H1 (cell line): ENCODE measurements at regions not wholly inside any gene's neighbourhood (a gene's known extent, or its start where the extent isn't known, plus 50 kb on each side); places are given as distances from the start of the nearest gene placed in this dataset.

Source experiments
- CTCF ChIA-PET: fragments of 300-600 bp; sonication (Branson Sonifier 250); formaldehyde crosslinking; loops from one replicate; lab custom pipeline; 2021; ENCODE audit not compliant: partially characterized antibody; lab: Charles Lee
- POLR2A ChIA-PET: fragments of 300-600 bp; sonication (Branson Sonifier 250); formaldehyde crosslinking; loops from one replicate; lab custom pipeline; 2021; ENCODE audit warnings: inconsistent platforms; ENCODE audit not compliant: partially characterized antibody; lab: Charles Lee
- DNase-seq, 2 experiments: peaks; one replicate each; pipeline versions ENCODE4 v3.0.0 to v3.0.0-alpha.2; 2010 to 2022; ENCODE audit warnings: low spot score in 2 of 2, low read depth in 1 of 2, mixed read lengths in 1 of 2
- FAIRE-seq: peaks from 2 replicates; lab custom pipeline; 2011; peaks lifted over from hg19 to GRCh38; lab: Jason Lieb, UNC
- H2AFZ ChIP-seq: 2 replicates; pipeline ENCODE4 v1.8.1; 2012; ENCODE audit warnings: low read length, inconsistent platforms
- H2AK5ac ChIP-seq: 2 replicates; pipeline ENCODE4 v1.6.1; 2013; ENCODE audit warnings: low read depth, low read length
- H2BK120ac ChIP-seq: replicated peaks from 2 replicates; pipeline ENCODE3; 2013; ENCODE audit warnings: low read depth, low read length, inconsistent platforms
- H2BK12ac ChIP-seq: 2 replicates; pipeline ENCODE4 v1.6.1; 2013; ENCODE audit warnings: low read depth, low read length
- H2BK15ac ChIP-seq: 2 replicates; pipeline ENCODE4 v1.6.1; 2013; ENCODE audit warnings: low read length
- H2BK20ac ChIP-seq: 2 replicates; pipeline ENCODE4 v1.6.1; 2013; ENCODE audit warnings: low read length
- H2BK5ac ChIP-seq: 2 replicates; pipeline ENCODE4 v1.6.1; 2013; ENCODE audit warnings: low read depth, low read length
- H3K14ac ChIP-seq: 2 replicates; pipeline ENCODE4 v1.6.1; 2013; ENCODE audit warnings: inconsistent platforms; ENCODE audit not compliant: insufficient read length
- H3K18ac ChIP-seq: 2 replicates; pipeline ENCODE4 v1.6.1; 2013; ENCODE audit warnings: low read length; ENCODE audit errors: extremely low read depth
- H3K23ac ChIP-seq: 2 replicates; pipeline ENCODE4 v1.6.1; 2013; ENCODE audit warnings: inconsistent platforms; ENCODE audit not compliant: insufficient read length
- H3K23me2 ChIP-seq: 2 replicates; pipeline ENCODE4 v1.6.1; 2013; ENCODE audit warnings: low read depth, low read length
- H3K27ac ChIP-seq: 2 replicates; pipeline ENCODE4 v1.6.1; 2011; ENCODE audit warnings: low read depth, low read length, inconsistent platforms
- H3K27me3 ChIP-seq, 4 experiments: replicated peaks in 1 of 4; 1 replicate in 1 of 4; 2 replicates in 3 of 4; pipeline versions ENCODE4 v1.6.1 to v1.8.1; 2011 to 2013; ENCODE audit warnings: low read length in 3 of 4, mild to moderate bottlenecking in 3 of 4, inconsistent platforms in 2 of 4, mixed read lengths in 2 of 4, moderate library complexity in 1 of 4; ENCODE audit not compliant: control insufficient read depth in 3 of 4, insufficient read depth in 3 of 4; ENCODE audit errors: extremely low read depth in 1 of 4
- H3K36me3 ChIP-seq, 4 experiments: 2 replicates each; pipeline versions ENCODE4 v1.6.1 to v1.8.1; 2011 to 2013; ENCODE audit warnings: mild to moderate bottlenecking in 4 of 4, low read length in 3 of 4, moderate library complexity in 2 of 4, control low read depth in 1 of 4, inconsistent platforms in 1 of 4; ENCODE audit not compliant: insufficient read depth in 4 of 4, control insufficient read depth in 2 of 4
- H3K4ac ChIP-seq: replicated peaks from 2 replicates; pipeline ENCODE3; 2013; ENCODE audit warnings: low read length, low read depth, mixed read lengths, inconsistent platforms; ENCODE audit not compliant: insufficient read length
- H3K4me1 ChIP-seq, 4 experiments: replicated peaks in 1 of 4; 1 replicate in 1 of 4; 2 replicates in 3 of 4; pipeline versions ENCODE4 v1.6.1 to v1.8.1; 2011 to 2013; ENCODE audit warnings: low read length in 3 of 4, inconsistent platforms in 2 of 4, mixed read lengths in 1 of 4; ENCODE audit not compliant: insufficient read depth in 4 of 4, control insufficient read depth in 3 of 4
- H3K4me2 ChIP-seq, 2 experiments: 2 replicates each; pipeline versions ENCODE4 v1.6.1 to v1.8.1; 2011 to 2013; ENCODE audit warnings: low read depth in 2 of 2, low read length in 2 of 2, control low read depth in 1 of 2, inconsistent platforms in 1 of 2, mild to moderate bottlenecking in 1 of 2; ENCODE audit not compliant: insufficient read depth in 1 of 2
- H3K4me3 ChIP-seq, 4 experiments: fragments of 200-600, 300-600 bp in 1 of 4; sonication (generic), shearing (Covaris generic), sonication (Bioruptor Twin) in 1 of 4; 2 replicates each; pipeline versions ENCODE4 v1.5.1 to v1.8.1; 2011 to 2016; ENCODE audit warnings: low read length in 4 of 4, low read depth in 3 of 4, control low read depth in 2 of 4, inconsistent platforms in 2 of 4, mild to moderate bottlenecking in 2 of 4, mixed read lengths in 1 of 4, moderate library complexity in 1 of 4; ENCODE audit not compliant: insufficient read depth in 2 of 4; ENCODE audit errors: extremely low read depth in 1 of 4
- H3K56ac ChIP-seq: replicated peaks from 2 replicates; pipeline ENCODE3; 2013; ENCODE audit warnings: low read depth, mild to moderate bottlenecking, mixed read lengths, low read length, inconsistent platforms; ENCODE audit not compliant: insufficient read length
- H3K79me1 ChIP-seq: 2 replicates; pipeline ENCODE4 v1.6.1; 2013; ENCODE audit warnings: low read depth, low read length, control low read depth
- H3K79me2 ChIP-seq, 2 experiments: 2 replicates each; pipeline versions ENCODE4 v1.6.1 to v1.8.1; 2012 to 2013; ENCODE audit warnings: low read length in 2 of 2, mild to moderate bottlenecking in 2 of 2, inconsistent platforms in 1 of 2; ENCODE audit not compliant: insufficient read depth in 2 of 2, control insufficient read depth in 1 of 2
- H3K9ac ChIP-seq, 4 experiments: replicated peaks in 1 of 4; 1 replicate in 1 of 4; 2 replicates in 3 of 4; pipeline versions ENCODE4 v1.6.1 to v1.8.1; 2011 to 2013; ENCODE audit warnings: low read depth in 3 of 4, low read length in 3 of 4, control low read depth in 2 of 4, mild to moderate bottlenecking in 2 of 4, moderate library complexity in 2 of 4, inconsistent platforms in 1 of 4; ENCODE audit errors: extremely low read depth in 1 of 4
- H3K9me3 ChIP-seq, 2 experiments: 2 replicates each; pipeline versions ENCODE4 v1.6.1 to v1.8.1; 2012 to 2013; ENCODE audit warnings: mild to moderate bottlenecking in 2 of 2, moderate library complexity in 2 of 2, control low read depth in 1 of 2, inconsistent platforms in 1 of 2, low read depth in 1 of 2, low read length in 1 of 2, mixed read lengths in 1 of 2; ENCODE audit not compliant: insufficient read depth in 2 of 2
- H4K20me1 ChIP-seq, 2 experiments: replicated peaks in 1 of 2; 2 replicates each; pipeline versions ENCODE3 to v1.8.1; 2011 to 2013; ENCODE audit warnings: inconsistent platforms in 2 of 2, low read length in 2 of 2, mild to moderate bottlenecking in 1 of 2; ENCODE audit not compliant: insufficient read depth in 2 of 2, control insufficient read depth in 1 of 2
- H4K5ac ChIP-seq: 2 replicates; pipeline ENCODE4 v1.6.1; 2013; ENCODE audit warnings: low read length, low read depth, mixed read lengths, inconsistent platforms; ENCODE audit not compliant: insufficient read length
- H4K8ac ChIP-seq: 2 replicates; pipeline ENCODE4 v1.8.0; 2013; ENCODE audit warnings: mild to moderate bottlenecking, moderate library complexity, low read length, inconsistent platforms; ENCODE audit not compliant: insufficient read depth; ENCODE audit errors: extremely low read depth
- H4K91ac ChIP-seq: replicated peaks from 2 replicates; pipeline ENCODE3; 2013; ENCODE audit warnings: low read length, mixed read lengths, inconsistent platforms; ENCODE audit not compliant: insufficient read length
- BRCA1 ChIP-seq: IDR thresholded peaks from 2 replicates; pipeline ENCODE4 v1.6.1; 2012; ENCODE audit warnings: low read depth, low read length, improper control_type of control experiment
- EGR1 ChIP-seq: IDR thresholded peaks from 2 replicates; pipeline ENCODE4 v1.6.1; 2011; ENCODE audit warnings: low read depth, low read length, borderline replicate concordance
- EP300 ChIP-seq, 2 experiments: IDR thresholded peaks; 1 replicate in 1 of 2; 2 replicates in 1 of 2; pipeline ENCODE4 v1.6.1; 2011 to 2012; ENCODE audit warnings: low read depth in 2 of 2, low read length in 2 of 2, mild to moderate bottlenecking in 2 of 2, borderline replicate concordance in 1 of 2, inconsistent platforms in 1 of 2, moderate library complexity in 1 of 2
- EZH2 ChIP-seq: fragments of 200-600 bp; sonication (generic); IDR thresholded peaks from 2 replicates; pipeline ENCODE4 v1.7.1; 2012; ENCODE audit warnings: low read depth, mild to moderate bottlenecking, moderate library complexity, low read length, inconsistent platforms; ENCODE audit not compliant: severe bottlenecking
- GTF2F1 ChIP-seq: IDR thresholded peaks from 2 replicates; pipeline ENCODE4 v1.6.1; 2012; ENCODE audit warnings: low read depth, low read length, improper control_type of control experiment, borderline replicate concordance
- KDM5A ChIP-seq: fragments of 200-600 bp; IDR thresholded peaks from 2 replicates; pipeline ENCODE4 v1.7.1; 2012; ENCODE audit warnings: mild to moderate bottlenecking, low read length, inconsistent platforms, mixed read lengths
- MAX ChIP-seq: IDR thresholded peaks from 2 replicates; pipeline ENCODE4 v1.6.1; 2012; ENCODE audit warnings: inconsistent platforms
- POLR2A ChIP-seq, 2 experiments: IDR thresholded peaks; 1 replicate in 1 of 2; 2 replicates in 1 of 2; pipeline ENCODE4 v1.6.1; 2011; ENCODE audit warnings: low read depth in 2 of 2, low read length in 2 of 2, mild to moderate bottlenecking in 2 of 2; ENCODE audit errors: control extremely low read depth in 1 of 2
- POU5F1 ChIP-seq: IDR thresholded peaks from 2 replicates; pipeline ENCODE4 v1.6.1; 2011; ENCODE audit warnings: low read depth, mild to moderate bottlenecking, low read length, moderate library complexity
- RAD21 ChIP-seq, 2 experiments: IDR thresholded peaks in 1 of 2; conservative IDR thresholded peaks in 1 of 2; 2 replicates each; pipeline ENCODE4 v1.6.1; 2011; ENCODE audit warnings: low read depth in 2 of 2, low read length in 2 of 2, improper control_type of control experiment in 1 of 2, inconsistent platforms in 1 of 2, mild to moderate bottlenecking in 1 of 2, moderate library complexity in 1 of 2
- RBBP5 ChIP-seq: IDR thresholded peaks from 2 replicates; pipeline ENCODE4 v1.7.1; 2012; ENCODE audit warnings: low read depth, mild to moderate bottlenecking, inconsistent platforms, low read length, moderate library complexity, borderline replicate concordance
- SP1 ChIP-seq: IDR thresholded peaks from 2 replicates; pipeline ENCODE4 v1.6.1; 2011; ENCODE audit warnings: low read depth, low read length
- TAF7 ChIP-seq: optimal IDR thresholded peaks from 2 replicates; pipeline ENCODE3; 2011; ENCODE audit warnings: low read depth, mild to moderate bottlenecking, inconsistent platforms, low read length, moderate library complexity, borderline replicate concordance
- TBP ChIP-seq: IDR thresholded peaks from 2 replicates; pipeline ENCODE4 v1.6.1; 2011; ENCODE audit warnings: low read depth, low read length, improper control_type of control experiment
- TCF12 ChIP-seq: IDR thresholded peaks from 2 replicates; pipeline ENCODE4 v1.6.1; 2011; ENCODE audit warnings: low read depth, mild to moderate bottlenecking, low read length
- TEAD4 ChIP-seq: IDR thresholded peaks from 2 replicates; pipeline ENCODE4 v1.6.1; 2012; ENCODE audit warnings: low read depth, low read length, inconsistent platforms, mixed read lengths
- WGBS, 2 experiments: shearing (Covaris generic) in 1 of 2; methylation state at CpG; one replicate each; pipeline versions ENCODE4 v1.1.6 to v1.1.7; 2013 to 2015; ENCODE audit warnings: low lambda C conversion rate in 2 of 2, mixed read lengths in 2 of 2, inconsistent platforms in 1 of 2, low coverage in 1 of 2, missing lambda C conversion rate in 1 of 2; ENCODE audit not compliant: insufficient replicate concordance in 2 of 2, insufficient coverage in 1 of 2, insufficient read length in 1 of 2; ENCODE audit errors: extremely low coverage in 1 of 2, missing lambda C conversion rate in 1 of 2; 5-methylcytosine and 5-hydroxymethylcytosine counted together

GRCh38 chr5:93221773-93222172, 359.2 kb downstream of the NR2F1-AS1 start:
- H3K4me2 ChIP-seq: no peak overlapping the region
- no peak overlapping the region for H4K8ac ChIP-seq
- ChIA-PET CTCF (no interaction called here), POLR2A (no interaction called here)
- H2BK20ac ChIP-seq: no peak overlapping the region
- H3K4ac ChIP-seq: no peak overlapping the region
- no peak overlapping the region for H3K23ac ChIP-seq
- no peaks in the 10 kb centered on the region for H3K36me3 ChIP-seq
- no peak overlapping the region for H3K56ac ChIP-seq
- no peak overlapping the region for H2BK5ac ChIP-seq
- H4K91ac ChIP-seq: no peak overlapping the region
- no peak overlapping the region for H3K27ac ChIP-seq
- H3K9me3 ChIP-seq: no peaks in the 10 kb centered on the region
- no peaks in the 10 kb centered on the region for H3K79me2 ChIP-seq
- DNase-seq: no peak
- H3K9ac ChIP-seq: no peak overlapping the region
- H3K18ac ChIP-seq: no peak overlapping the region
- H2BK15ac ChIP-seq: no peak overlapping the region
- H3K14ac ChIP-seq: no peak overlapping the region
- H3K4me3 ChIP-seq: no peak overlapping the region
- no peak overlapping the region for H2BK12ac ChIP-seq
- H3K23me2 ChIP-seq: no peaks in the 10 kb centered on the region
- FAIRE-seq: no peak
- no peak overlapping the region for H2AFZ ChIP-seq
- WGBS, 2 experiments: 93% methylated on average over 1 of the region's 1 CpG; no CpG with 5 or more reads in 1 of the 2 experiments
- H4K20me1 ChIP-seq: no peaks in the 10 kb centered on the region
- no peaks in the 10 kb centered on the region for H3K79me1 ChIP-seq
- H3K27me3 ChIP-seq: peaks cover 0 to 2% (median 0%) of the 10 kb centered on the region in 4 experiments; a peak in 1 of 7 replicates
- H4K5ac ChIP-seq: no peak overlapping the region
- H3K4me1 ChIP-seq: no peaks in the 10 kb centered on the region
- H2AK5ac ChIP-seq: no peak overlapping the region
- no peak overlapping the region for H2BK120ac ChIP-seq
- no peak for TF ChIP-seq MAX
- TF ChIP-seq POU5F1: no peak
- TF ChIP-seq TEAD4: no peak
- no peak for TF ChIP-seq EGR1
- TF ChIP-seq BRCA1: no peak
- no peak for TF ChIP-seq EP300 (IDR thresholded peaks at IDR 0.05; ENCODE audit: borderline replicate concordance in 1 of 2, low read depth in 2 of 2, low read length in 2 of 2)
- no peak for TF ChIP-seq TBP
- no peak for TF ChIP-seq POLR2A (IDR thresholded peaks at IDR 0.05; ENCODE audit: control extremely low read depth in 1 of 2, low read depth in 2 of 2, low read length in 2 of 2)
- TF ChIP-seq EZH2: no peak
- no peak for TF ChIP-seq SP1
- TF ChIP-seq RAD21 (IDR thresholded peaks at IDR 0.05 in 1 of 2, conservative IDR thresholded peaks at IDR 0.05 in 1 of 2; ENCODE audit: low read depth in 2 of 2, low read length in 2 of 2): no peak
- no peak for TF ChIP-seq KDM5A
- TF ChIP-seq TCF12: no peak
- no peak for TF ChIP-seq RBBP5
- TF ChIP-seq GTF2F1: no peak
- TF ChIP-seq TAF7: no peak
